ENCODE measurements at regions not wholly inside any gene's neighbourhood (a gene's known extent, or its start where the extent isn't known, plus 50 kb on each side); places are given as distances from the start of the nearest gene placed in this dataset.
"Not testable (repeated sequence)": the region's sequence is repeated elsewhere in the genome, so short reads cannot be mapped to it uniquely, and the experiment has no call there.

DNA sequence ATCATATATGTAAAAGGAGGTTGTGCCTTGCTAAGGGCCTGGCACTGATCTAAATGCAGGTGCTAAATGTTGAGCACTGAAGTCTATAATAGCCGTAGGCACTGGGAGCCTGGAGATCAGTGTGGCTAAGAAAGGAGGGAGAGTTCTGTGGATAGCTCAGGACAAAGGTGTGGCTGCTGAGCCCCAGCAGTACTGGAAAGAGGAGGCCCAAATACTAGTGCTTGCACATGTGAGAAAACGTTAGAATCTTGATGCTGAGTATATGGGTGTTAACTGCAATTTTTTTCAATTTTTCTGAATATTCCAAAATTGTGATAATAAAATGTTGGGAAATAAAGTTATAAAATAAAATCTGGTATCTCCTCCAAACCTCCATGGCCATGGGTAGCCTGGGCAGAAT is 62.5 kb upstream of the PTGFRN start:
- no peaks in the 10 kb centered on the region for H3K79me2 ChIP-seq (ENCODE audit: insufficient read depth, low read depth, low read length)
- H4K20me1 ChIP-seq (ENCODE audit: insufficient read depth, low read length), result no peaks in the 10 kb centered on the region
- H3K9me2 ChIP-seq (ENCODE audit: insufficient read depth, low read length), result no peaks in the 10 kb centered on the region
- no peak for TF ChIP-seq EZH2phosphoT487 (IDR thresholded peaks at IDR 0.05; ENCODE audit: borderline replicate concordance, low read depth, low read length)
- TF ChIP-seq, protein P1, sequence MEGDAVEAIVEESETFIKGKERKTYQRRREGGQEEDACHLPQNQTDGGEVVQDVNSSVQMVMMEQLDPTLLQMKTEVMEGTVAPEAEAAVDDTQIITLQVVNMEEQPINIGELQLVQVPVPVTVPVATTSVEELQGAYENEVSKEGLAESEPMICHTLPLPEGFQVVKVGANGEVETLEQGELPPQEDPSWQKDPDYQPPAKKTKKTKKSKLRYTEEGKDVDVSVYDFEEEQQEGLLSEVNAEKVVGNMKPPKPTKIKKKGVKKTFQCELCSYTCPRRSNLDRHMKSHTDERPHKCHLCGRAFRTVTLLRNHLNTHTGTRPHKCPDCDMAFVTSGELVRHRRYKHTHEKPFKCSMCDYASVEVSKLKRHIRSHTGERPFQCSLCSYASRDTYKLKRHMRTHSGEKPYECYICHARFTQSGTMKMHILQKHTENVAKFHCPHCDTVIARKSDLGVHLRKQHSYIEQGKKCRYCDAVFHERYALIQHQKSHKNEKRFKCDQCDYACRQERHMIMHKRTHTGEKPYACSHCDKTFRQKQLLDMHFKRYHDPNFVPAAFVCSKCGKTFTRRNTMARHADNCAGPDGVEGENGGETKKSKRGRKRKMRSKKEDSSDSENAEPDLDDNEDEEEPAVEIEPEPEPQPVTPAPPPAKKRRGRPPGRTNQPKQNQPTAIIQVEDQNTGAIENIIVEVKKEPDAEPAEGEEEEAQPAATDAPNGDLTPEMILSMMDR (conservative IDR thresholded peaks at IDR 0.05; ENCODE audit: low read length), result no peak
- no peak overlapping the region for H3K4me2 ChIP-seq (ENCODE audit: low read length)
- no peaks in the 10 kb centered on the region for H3K4me1 ChIP-seq (ENCODE audit: insufficient read depth, low read length, poor library complexity, severe bottlenecking)
- H3K27ac ChIP-seq (ENCODE audit: low read depth, low read length, poor library complexity, severe bottlenecking), result no peak overlapping the region
- no peak for DNase-seq (ENCODE audit: low spot score)
- intact Hi-C loops (cut with micrococcal nuclease; ENCODE audit: unreplicated experiment), result no loop called here
- H3K9me3 ChIP-seq (ENCODE audit: low read length), result no peaks in the 10 kb centered on the region
- H2AFZ ChIP-seq (ENCODE audit: low read length), result no peak overlapping the region
- ChIA-PET POLR2A (interaction anchor here (0.6 to 0.7 kb wide), 2 partner anchors 94 to 227 kb away, joined by 3 read pairs; no protein-coding TSS in a partner anchor), CTCF (ENCODE audit: unreplicated experiment) (no interaction called here)
- H3K36me3 ChIP-seq (ENCODE audit: insufficient read depth, low read length), result no peaks in the 10 kb centered on the region
- BruUV-seq (replicated peaks), result no TSS peak
- H3K4me3 ChIP-seq (ENCODE audit: low read depth, low read length, poor library complexity, severe bottlenecking), result no peak overlapping the region

- POLR2A ChIA-PET, result interaction anchor here (0.6 to 0.7 kb wide), 2 partner anchors 95 to 227 kb away, joined by 3 read pairs; no protein-coding TSS in a partner anchor
- H3K4me3 ChIP-seq (ENCODE audit: low read depth, low read length, poor library complexity, severe bottlenecking), result no peak overlapping the region
- no peaks in the 10 kb centered on the region for H3K9me2 ChIP-seq (ENCODE audit: insufficient read depth, low read length)
- H3K9me3 ChIP-seq (ENCODE audit: low read length), result no peaks in the 10 kb centered on the region
- no TSS peak for BruUV-seq (replicated peaks)
- DNase-seq (ENCODE audit: low spot score), result no peak
- CTCF ChIA-PET (ENCODE audit: unreplicated experiment), result no interaction called here
- H3K27ac ChIP-seq (ENCODE audit: low read depth, low read length, poor library complexity, severe bottlenecking), result no peak overlapping the region
- H3K79me2 ChIP-seq (ENCODE audit: insufficient read depth, low read depth, low read length), result no peaks in the 10 kb centered on the region
- no peak overlapping the region for H2AFZ ChIP-seq (ENCODE audit: low read length)
- H4K20me1 ChIP-seq (ENCODE audit: insufficient read depth, low read length), result no peaks in the 10 kb centered on the region
- H3K36me3 ChIP-seq (ENCODE audit: insufficient read depth, low read length), result no peaks in the 10 kb centered on the region
- no peak overlapping the region for H3K4me2 ChIP-seq (ENCODE audit: low read length)
- intact Hi-C loops (cut with micrococcal nuclease; ENCODE audit: unreplicated experiment), result no loop called here
- no peaks in the 10 kb centered on the region for H3K4me1 ChIP-seq (ENCODE audit: insufficient read depth, low read length, poor library complexity, severe bottlenecking)
- TF ChIP-seq, protein P1 (conservative IDR thresholded peaks at IDR 0.05; ENCODE audit: low read length), result no peak
- TF ChIP-seq EZH2phosphoT487 (IDR thresholded peaks at IDR 0.05; ENCODE audit: borderline replicate concordance, low read depth, low read length), result no peak
Measured at GRCh38 chr1:116847688-116848531, 61.8 kb upstream of the PTGFRN start.

- no TSS peak for BruUV-seq (replicated peaks)
- H4K20me1 ChIP-seq (ENCODE audit: insufficient read depth, low read length), result no peaks in the 10 kb centered on the region
- no peaks in the 10 kb centered on the region for H3K9me3 ChIP-seq (ENCODE audit: low read length)
- H3K27ac ChIP-seq (ENCODE audit: low read depth, low read length, poor library complexity, severe bottlenecking), result no peak overlapping the region
- intact Hi-C loops (cut with micrococcal nuclease; ENCODE audit: unreplicated experiment), result no loop called here
- H3K9me2 ChIP-seq (ENCODE audit: insufficient read depth, low read length), result no peaks in the 10 kb centered on the region
- H3K4me2 ChIP-seq (ENCODE audit: low read length), result no peak overlapping the region
- H3K36me3 ChIP-seq (ENCODE audit: insufficient read depth, low read length), result no peaks in the 10 kb centered on the region
- no peak overlapping the region for H3K4me3 ChIP-seq (ENCODE audit: low read depth, low read length, poor library complexity, severe bottlenecking)
- no peaks in the 10 kb centered on the region for H3K79me2 ChIP-seq (ENCODE audit: insufficient read depth, low read depth, low read length)
- H2AFZ ChIP-seq (ENCODE audit: low read length), result no peak overlapping the region
- TF ChIP-seq EZH2phosphoT487 (IDR thresholded peaks at IDR 0.05; ENCODE audit: borderline replicate concordance, low read depth, low read length), result no peak
- TF ChIP-seq, protein P1 (conservative IDR thresholded peaks at IDR 0.05; ENCODE audit: low read length), result no peak
- no peak for DNase-seq (ENCODE audit: low spot score)
- CTCF ChIA-PET (ENCODE audit: unreplicated experiment), result no interaction called here
- H3K4me1 ChIP-seq (ENCODE audit: insufficient read depth, low read length, poor library complexity, severe bottlenecking), result no peaks in the 10 kb centered on the region
- POLR2A ChIA-PET, result interaction anchor here (1.2 kb wide), 1 partner anchor 27 kb away, joined by 4 read pairs; no protein-coding TSS in a partner anchor
Measured at GRCh38 chr1:116850436-116850835, 59.3 kb upstream of the PTGFRN start.

DNA sequence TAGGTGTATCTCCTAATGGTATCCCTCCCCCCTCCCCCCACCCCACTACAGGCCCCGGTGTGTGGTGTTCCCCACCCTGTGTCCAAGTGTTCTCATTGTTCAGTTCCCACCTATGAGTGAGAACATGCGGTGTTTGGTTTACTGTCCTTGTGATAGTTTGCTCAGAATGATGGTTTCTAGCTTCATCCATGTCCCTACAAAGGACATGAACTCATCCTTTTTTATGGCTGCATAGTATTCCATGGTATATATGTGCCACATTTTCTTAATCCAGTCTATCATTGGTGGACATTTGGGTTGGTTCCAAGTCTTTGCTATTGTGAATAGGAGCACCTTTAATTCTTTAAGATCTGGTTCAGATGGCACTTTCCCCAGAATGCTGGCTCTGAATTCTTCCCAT is 58.5 kb upstream of the PTGFRN start:
- BruUV-seq (replicated peaks); intact Hi-C loops (cut with micrococcal nuclease; ENCODE audit: unreplicated experiment): not testable (repeated sequence)

More for the DNA sequence above, 58.5 kb upstream of the PTGFRN start:
- POLR2A ChIA-PET, result interaction anchor here (1.2 kb wide), 1 partner anchor 27 kb away, joined by 4 read pairs; no protein-coding TSS in a partner anchor
- H3K36me3 ChIP-seq (ENCODE audit: insufficient read depth, low read length); H2AFZ ChIP-seq (ENCODE audit: low read length); H4K20me1 ChIP-seq (ENCODE audit: insufficient read depth, low read length); H3K4me1 ChIP-seq (ENCODE audit: insufficient read depth, low read length, poor library complexity, severe bottlenecking); CTCF ChIA-PET (ENCODE audit: unreplicated experiment); H3K9me2 ChIP-seq (ENCODE audit: insufficient read depth, low read length); DNase-seq (ENCODE audit: low spot score); H3K4me2 ChIP-seq (ENCODE audit: low read length); H3K79me2 ChIP-seq (ENCODE audit: insufficient read depth, low read depth, low read length); H3K27ac ChIP-seq (ENCODE audit: low read depth, low read length, poor library complexity, severe bottlenecking); H3K4me3 ChIP-seq (ENCODE audit: low read depth, low read length, poor library complexity, severe bottlenecking); H3K9me3 ChIP-seq (ENCODE audit: low read length): not testable (repeated sequence)
